IPS DF 4.7 (cell line): ENCODE measurements at regions not wholly inside any gene's neighbourhood (a gene's known extent, or its start where the extent isn't known, plus 50 kb on each side); places are given as distances from the start of the nearest gene placed in this dataset.
"Not testable (repeated sequence)": the region's sequence is repeated elsewhere in the genome, so short reads cannot be mapped to it uniquely, and the experiment has no call there.

ENCODE experiments used
- DNase-seq: peaks from one replicate; pipeline ENCODE4 v3.0.0-alpha.2; 2013; ENCODE audit warnings: low spot score; ENCODE audit errors: extremely low read depth

- no peak for DNase-seq
Measured at GRCh38 chr17:34474706-34475105, 104.7 kb upstream of the TMEM132E start.

GRCh38 chr17:34472363-34472762 is 107.0 kb upstream of the TMEM132E start:
- DNase-seq: no peak

GRCh38 chr17:34471278-34471677 is 108.1 kb upstream of the TMEM132E start:
- DNase-seq: not testable (repeated sequence)

GRCh38 chr17:34465789-34466188 is 102.8 kb upstream of the CCL1 start:
- no peak for DNase-seq

GRCh38 chr17:34464812-34465211 is 101.8 kb upstream of the CCL1 start:
- no peak for DNase-seq

GRCh38 chr17:34458266-34458665 is 95.2 kb upstream of the CCL1 start:
- no peak for DNase-seq

- DNase-seq: no peak
Measured at GRCh38 chr17:34456121-34456520, 93.1 kb upstream of the CCL1 start.

- DNase-seq: no peak
Measured at GRCh38 chr17:34452769-34453168, 89.7 kb upstream of the CCL1 start.

- no peak for DNase-seq
Measured at GRCh38 chr17:34451313-34451712, 88.3 kb upstream of the CCL1 start.

GRCh38 chr17:34447406-34447805 is 84.4 kb upstream of the CCL1 start:
- no peak for DNase-seq

- DNase-seq: no peak
Measured at GRCh38 chr17:34445101-34445500, 82.1 kb upstream of the CCL1 start.

- DNase-seq: no peak
Measured at GRCh38 chr17:34443619-34444469, 80.8 kb upstream of the CCL1 start.

- no peak for DNase-seq
Measured at GRCh38 chr17:34442387-34443111, 79.5 kb upstream of the CCL1 start.

- no peak for DNase-seq
Measured at GRCh38 chr17:34437188-34437587, 74.2 kb upstream of the CCL1 start.

- DNase-seq: no peak
Measured at GRCh38 chr17:34436607-34437006, 73.6 kb upstream of the CCL1 start.

GRCh38 chr17:34435182-34435928 is 72.3 kb upstream of the CCL1 start:
- DNase-seq: no peak

GRCh38 chr17:34434052-34434451 is 71.0 kb upstream of the CCL1 start:
- DNase-seq: no peak

GRCh38 chr17:34424814-34425491 is 61.9 kb upstream of the CCL1 start:
- no peak for DNase-seq

GRCh38 chr17:34423978-34424813 is 61.2 kb upstream of the CCL1 start:
- no peak for DNase-seq

- DNase-seq: not testable (repeated sequence)
Measured at GRCh38 chr17:34423315-34423714, 60.3 kb upstream of the CCL1 start.

- no peak for DNase-seq
Measured at GRCh38 chr17:34420900-34421299, 57.9 kb upstream of the CCL1 start.
